ENCODE measurements at regions not wholly inside any gene's neighbourhood (a gene's known extent, or its start where the extent isn't known, plus 50 kb on each side); places are given as distances from the start of the nearest gene placed in this dataset.

DNA sequence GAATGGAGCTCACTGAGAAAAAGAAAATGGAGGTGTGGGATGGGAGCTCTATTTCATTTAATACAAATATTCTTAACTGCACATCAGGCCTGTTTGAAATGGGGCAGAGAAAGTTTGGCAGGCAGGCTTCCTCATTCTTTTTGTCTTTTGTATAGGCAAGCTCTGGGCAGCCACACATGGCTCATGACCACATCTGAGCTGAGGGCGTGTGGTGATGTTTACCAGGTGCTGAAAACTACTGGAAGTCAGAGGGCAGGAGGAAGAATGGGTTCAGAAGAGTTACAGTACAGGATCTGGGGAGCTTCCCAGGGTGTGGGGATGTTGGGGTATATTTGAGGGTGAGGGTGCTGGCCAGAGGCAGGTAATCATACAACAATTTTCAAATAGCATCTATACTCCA is 66.3 kb upstream of the NAV2 start:
- no peak for TF ChIP-seq CTCF (IDR thresholded peaks at IDR 0.05)
- no peak for TF ChIP-seq POLR2A (IDR thresholded peaks at IDR 0.05)
- no peak for TF ChIP-seq POLR2AphosphoS5 (IDR thresholded peaks at IDR 0.05)

All from gastroesophageal sphincter (tissue), 3 donors.